Naive B cell (primary cell): ENCODE measurements at regions not wholly inside any gene's neighbourhood (a gene's known extent, or its start where the extent isn't known, plus 50 kb on each side); places are given as distances from the start of the nearest gene placed in this dataset.

ENCODE experiments used
- ATAC-seq, 2 donors: fragments of 150-1000 bp; cut with Tn5 transposase; 2 replicates each; pipeline ENCODE4 v1.10.0; 2021; ENCODE audit warnings: low read depth in 2 of 2, mild to moderate bottlenecking in 2 of 2, moderate library complexity in 2 of 2
- DNase-seq: peaks from one replicate; pipeline ENCODE4 v3.0.0; 2022
- H3K27ac Mint-ChIP-seq, 6 donors: one replicate each; pipeline ENCODE4 v1.8.0; 2020 to 2022; ENCODE audit warnings: mild to moderate bottlenecking in 6 of 6, mixed read lengths in 6 of 6, moderate library complexity in 5 of 6, inconsistent platforms in 2 of 6
- H3K27me3 Mint-ChIP-seq, 3 donors: one replicate each; pipeline ENCODE4 v1.8.0; 2021 to 2022; ENCODE audit warnings: mixed read lengths in 3 of 3, mild to moderate bottlenecking in 1 of 3
- H3K36me3 Mint-ChIP-seq, 2 donors: one replicate each; pipeline ENCODE4 v1.8.0; 2020 to 2022; ENCODE audit warnings: mixed read lengths in 2 of 2, inconsistent platforms in 1 of 2, mild to moderate bottlenecking in 1 of 2
- H3K4me1 Mint-ChIP-seq, 3 donors: one replicate each; pipeline ENCODE4 v1.8.0; 2020 to 2022; ENCODE audit warnings: mixed read lengths in 3 of 3, inconsistent platforms in 1 of 3, mild to moderate bottlenecking in 1 of 3, moderate library complexity in 1 of 3
- H3K4me3 Mint-ChIP-seq, 8 donors: one replicate each; pipeline ENCODE4 v1.8.0; 2020 to 2022; ENCODE audit warnings: mild to moderate bottlenecking in 8 of 8, mixed read lengths in 8 of 8, moderate library complexity in 8 of 8, inconsistent platforms in 2 of 8
- H3K9me3 Mint-ChIP-seq, 7 donors: one replicate each; pipeline ENCODE4 v1.8.0; 2020 to 2022; ENCODE audit warnings: mixed read lengths in 7 of 7, mild to moderate bottlenecking in 5 of 7, inconsistent platforms in 2 of 7, moderate library complexity in 1 of 7

GRCh38 chr18:30583768-30584167 lies 458.8 kb downstream of the DSC3 start:
- no peak overlapping the region for H3K27ac Mint-ChIP-seq
- no peaks in the 10 kb centered on the region for H3K36me3 Mint-ChIP-seq
- H3K4me3 Mint-ChIP-seq, result no peak overlapping the region
- no peaks in the 10 kb centered on the region for H3K27me3 Mint-ChIP-seq
- no peaks in the 10 kb centered on the region for H3K4me1 Mint-ChIP-seq
- no peak for ATAC-seq
- H3K9me3 Mint-ChIP-seq, result peaks cover 0 to 7% (median 0%) of the 10 kb centered on the region in 7 donors
- DNase-seq, result no peak

GRCh38 chr18:30582078-30582477 lies 460.5 kb downstream of the DSC3 start:
- DNase-seq (no peak), ATAC-seq (no peak)
- H3K4me1 Mint-ChIP-seq, result no peaks in the 10 kb centered on the region
- no peak overlapping the region for H3K27ac Mint-ChIP-seq
- no peaks in the 10 kb centered on the region for H3K27me3 Mint-ChIP-seq
- H3K9me3 Mint-ChIP-seq, result peaks cover 0 to 4% (median 0%) of the 10 kb centered on the region in 7 donors
- no peak overlapping the region for H3K4me3 Mint-ChIP-seq
- H3K36me3 Mint-ChIP-seq, result no peaks in the 10 kb centered on the region

DNA sequence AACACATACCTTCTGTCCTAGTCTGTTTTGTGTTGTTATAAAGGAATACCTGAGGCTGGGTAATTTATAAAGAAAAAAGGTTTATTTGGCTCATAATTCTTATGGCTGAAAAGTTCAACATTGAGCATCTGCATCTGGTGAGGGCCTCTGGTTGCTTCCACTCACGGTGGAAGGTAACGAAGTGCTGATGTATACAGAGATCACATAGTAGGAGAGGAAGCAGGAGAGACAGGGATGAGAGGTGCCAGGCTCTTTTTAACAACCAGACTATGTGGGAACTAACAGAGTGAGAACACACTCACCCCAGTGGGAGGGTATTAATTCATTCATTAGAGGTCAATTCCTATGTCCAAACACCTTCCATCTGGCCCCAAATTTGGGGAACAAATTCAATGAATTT lies 463.8 kb downstream of the DSC3 start:
- Mint-ChIP-seq H3K4me3 (no peak overlapping the region), H3K27me3 (no peaks in the 10 kb centered on the region), H3K9me3 (peaks cover 0 to 4% (median 0%) of the 10 kb centered on the region in 7 donors), H3K4me1 (no peaks in the 10 kb centered on the region), H3K27ac (no peak overlapping the region), H3K36me3 (no peaks in the 10 kb centered on the region)
- DNase-seq (no peak), ATAC-seq (no peak)

- Mint-ChIP-seq H3K9me3 (peaks cover 0 to 4% (median 0%) of the 10 kb centered on the region in 7 donors), H3K36me3 (no peaks in the 10 kb centered on the region), H3K27ac (no peak overlapping the region), H3K4me3 (no peak overlapping the region), H3K4me1 (no peaks in the 10 kb centered on the region), H3K27me3 (no peaks in the 10 kb centered on the region)
- no peak for ATAC-seq
- DNase-seq, result no peak
These were observed 470.3 kb downstream of the DSC3 start for GRCh38 chr18:30572214-30572613.

DNA sequence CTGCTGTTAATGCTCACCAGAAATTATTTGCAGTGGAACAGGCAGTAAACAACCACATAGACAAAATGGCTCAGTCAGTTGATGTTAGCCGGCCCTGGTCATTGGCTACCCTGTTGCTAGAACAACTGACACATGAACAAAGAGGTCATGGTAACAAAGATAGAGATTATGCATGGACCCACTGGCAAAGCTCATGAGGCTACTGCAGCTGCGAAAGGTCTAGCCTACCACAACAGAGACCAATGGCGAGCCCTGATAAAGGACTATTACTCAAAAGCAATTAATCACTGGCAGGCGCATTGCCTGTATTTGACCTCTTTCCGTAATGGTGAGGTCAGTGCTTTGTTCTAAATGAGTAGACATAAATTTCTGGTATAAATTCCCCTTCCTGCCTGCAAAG lies 474.2 kb downstream of the DSC3 start:
- no peak for ATAC-seq
- Mint-ChIP-seq H3K27me3 (no peaks in the 10 kb centered on the region), H3K4me3 (no peak overlapping the region), H3K27ac (no peak overlapping the region), H3K9me3 (peaks cover 0 to 8% (median 0%) of the 10 kb centered on the region in 7 donors), H3K4me1 (no peaks in the 10 kb centered on the region), H3K36me3 (no peaks in the 10 kb centered on the region)
- DNase-seq, result no peak

DNA sequence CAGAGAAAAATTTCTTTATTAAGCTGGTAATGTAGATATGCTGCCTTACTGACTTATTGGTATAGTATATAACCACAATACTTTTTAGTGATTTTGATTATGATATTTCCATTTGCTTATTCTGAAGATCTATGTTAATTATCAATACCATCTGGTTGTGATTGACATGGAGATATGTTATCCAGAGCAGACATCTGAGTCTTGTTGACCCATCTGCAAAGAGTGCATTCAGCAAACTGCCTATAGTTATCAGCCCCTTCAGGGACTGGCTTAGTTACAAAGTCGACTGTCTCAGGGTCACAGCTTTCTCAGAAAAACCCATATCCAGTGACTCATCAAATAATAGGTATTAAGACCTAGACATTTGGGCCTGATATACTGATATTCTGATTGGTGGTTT lies 475.7 kb downstream of the DSC3 start:
- no peaks in the 10 kb centered on the region for H3K4me1 Mint-ChIP-seq
- no peaks in the 10 kb centered on the region for H3K27me3 Mint-ChIP-seq
- H3K27ac Mint-ChIP-seq, result no peak overlapping the region
- no peaks in the 10 kb centered on the region for H3K36me3 Mint-ChIP-seq
- no peak for DNase-seq
- no peak for ATAC-seq
- peak overlapping the region in 1 of 8 donors; percentile 56 for H3K4me3 Mint-ChIP-seq
- H3K9me3 Mint-ChIP-seq, result peaks cover 0 to 8% (median 0%) of the 10 kb centered on the region in 7 donors

- ATAC-seq, result no peak
- no peaks in the 10 kb centered on the region for H3K4me1 Mint-ChIP-seq
- no peak for DNase-seq
- H3K36me3 Mint-ChIP-seq, result no peaks in the 10 kb centered on the region
- H3K27ac Mint-ChIP-seq, result no peak overlapping the region
- H3K9me3 Mint-ChIP-seq, result peaks cover 0 to 9% (median 0%) of the 10 kb centered on the region in 7 donors
- no peak overlapping the region for H3K4me3 Mint-ChIP-seq
- H3K27me3 Mint-ChIP-seq, result no peaks in the 10 kb centered on the region
These were observed 480.3 kb downstream of the DSC3 start for GRCh38 chr18:30562231-30562630.

GRCh38 chr18:30556112-30556511 lies 486.4 kb downstream of the DSC3 start:
- no peaks in the 10 kb centered on the region for H3K27me3 Mint-ChIP-seq
- DNase-seq (no peak), ATAC-seq (no peak)
- H3K9me3 Mint-ChIP-seq, result peaks cover 0 to 9% (median 2%) of the 10 kb centered on the region in 7 donors
- no peaks in the 10 kb centered on the region for H3K4me1 Mint-ChIP-seq
- H3K27ac Mint-ChIP-seq, result no peak overlapping the region
- no peak overlapping the region for H3K4me3 Mint-ChIP-seq
- H3K36me3 Mint-ChIP-seq, result no peaks in the 10 kb centered on the region

DNA sequence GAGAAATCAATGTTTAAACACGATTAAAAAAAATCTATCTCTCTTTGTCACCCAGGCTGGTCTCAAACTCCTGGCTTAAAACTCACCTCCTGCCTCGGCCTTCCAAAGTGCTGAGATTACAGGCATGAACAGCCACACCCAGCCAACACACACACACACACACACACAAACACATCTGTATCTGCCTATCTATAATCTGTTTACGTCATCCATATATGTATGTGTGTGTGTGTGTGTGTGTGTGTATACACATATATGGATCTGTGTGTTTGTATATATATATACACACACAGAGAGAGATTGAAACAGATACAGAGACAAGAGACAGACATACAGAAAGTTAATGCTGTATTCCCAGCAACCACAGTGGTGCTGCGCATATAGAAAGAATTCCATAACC lies 497.1 kb downstream of the DSC3 start:
- no peaks in the 10 kb centered on the region for H3K36me3 Mint-ChIP-seq
- H3K9me3 Mint-ChIP-seq, result no peaks in the 10 kb centered on the region
- no peak overlapping the region for H3K27ac Mint-ChIP-seq

GRCh38 chr18:30544141-30544540 lies 498.4 kb downstream of the DSC3 start:
- Mint-ChIP-seq H3K4me1 (no peaks in the 10 kb centered on the region), H3K36me3 (no peaks in the 10 kb centered on the region), H3K4me3 (no peak overlapping the region), H3K27me3 (no peaks in the 10 kb centered on the region), H3K9me3 (no peaks in the 10 kb centered on the region), H3K27ac (no peak overlapping the region)
- DNase-seq (no peak), ATAC-seq (no peak)

More for the DNA sequence above, 497.1 kb downstream of the DSC3 start:
- DNase-seq, result no peak
- Mint-ChIP-seq H3K4me1 (no peaks in the 10 kb centered on the region), H3K27me3 (no peaks in the 10 kb centered on the region), H3K4me3 (no peak overlapping the region)
- no peak for ATAC-seq

- H3K4me1 Mint-ChIP-seq, result no peaks in the 10 kb centered on the region
- H3K27me3 Mint-ChIP-seq, result no peaks in the 10 kb centered on the region
- H3K36me3 Mint-ChIP-seq, result no peaks in the 10 kb centered on the region
- H3K27ac Mint-ChIP-seq, result no peak overlapping the region
- peaks cover 0 to 2% (median 0%) of the 10 kb centered on the region in 7 donors for H3K9me3 Mint-ChIP-seq
- DNase-seq (no peak), ATAC-seq (no peak)
- no peak overlapping the region for H3K4me3 Mint-ChIP-seq
These were observed 508.8 kb downstream of the DSC3 start for GRCh38 chr18:30533716-30534115.

- peaks cover 0 to 3% (median 0%) of the 10 kb centered on the region in 7 donors for H3K9me3 Mint-ChIP-seq
- H3K27ac Mint-ChIP-seq, result no peak overlapping the region
These were observed 514.6 kb downstream of the DSC3 start for GRCh38 chr18:30527917-30528316.

GRCh38 chr18:30527226-30527625 lies 515.3 kb downstream of the DSC3 start:
- Mint-ChIP-seq H3K4me3 (no peak overlapping the region), H3K36me3 (no peaks in the 10 kb centered on the region), H3K4me1 (no peaks in the 10 kb centered on the region), H3K27ac (no peak overlapping the region), H3K9me3 (peaks cover 0 to 3% (median 0%) of the 10 kb centered on the region in 7 donors), H3K27me3 (no peaks in the 10 kb centered on the region)
- no peak for DNase-seq
- ATAC-seq, result no peak

More at GRCh38 chr18:30527917-30528316, 514.6 kb downstream of the DSC3 start:
- no peaks in the 10 kb centered on the region for H3K36me3 Mint-ChIP-seq
- ATAC-seq (no peak), DNase-seq (no peak)
- no peaks in the 10 kb centered on the region for H3K27me3 Mint-ChIP-seq
- H3K4me3 Mint-ChIP-seq, result no peak overlapping the region
- no peaks in the 10 kb centered on the region for H3K4me1 Mint-ChIP-seq

DNA sequence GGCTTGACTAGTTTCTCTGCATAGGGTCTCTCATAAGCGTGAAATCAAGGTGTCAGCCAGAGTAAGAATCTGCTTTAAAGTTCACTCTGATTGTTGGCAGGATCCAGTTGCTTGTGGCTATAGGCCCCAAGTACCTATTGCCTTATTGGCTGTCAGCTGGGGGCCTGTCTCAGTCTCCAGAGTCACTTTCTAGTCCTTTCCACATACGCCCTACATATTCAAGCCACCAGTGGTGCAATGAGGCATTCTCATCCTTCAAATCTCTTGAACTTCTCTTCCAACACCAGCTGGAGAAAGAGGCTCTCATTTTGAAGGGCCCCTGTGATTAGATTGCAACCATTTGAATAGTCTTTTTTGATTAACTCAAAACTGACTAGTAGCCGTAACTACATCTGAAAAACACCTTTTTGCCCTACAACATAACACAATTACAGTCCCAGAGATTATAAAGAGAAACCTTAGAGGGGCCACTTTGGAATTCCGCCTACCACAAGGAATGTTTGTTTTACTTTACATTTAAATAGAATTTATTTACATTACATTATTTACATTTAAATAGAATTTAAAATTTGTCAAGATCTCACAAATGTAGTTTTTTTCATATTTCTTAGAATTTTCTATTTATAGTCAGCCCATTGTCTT lies 520.1 kb downstream of the DSC3 start:
- ATAC-seq, result no peak
- Mint-ChIP-seq H3K27me3 (no peaks in the 10 kb centered on the region), H3K9me3 (peaks cover 0 to 3% (median 0%) of the 10 kb centered on the region in 7 donors), H3K36me3 (no peaks in the 10 kb centered on the region), H3K27ac (no peak overlapping the region), H3K4me1 (no peaks in the 10 kb centered on the region), H3K4me3 (no peak overlapping the region)
- no peak for DNase-seq

- no peak for DNase-seq
These were observed 528.5 kb downstream of the DSC3 start for GRCh38 chr18:30514059-30514458.

More at GRCh38 chr18:30514059-30514458, 528.5 kb downstream of the DSC3 start:
- Mint-ChIP-seq H3K36me3 (no peaks in the 10 kb centered on the region), H3K27me3 (no peaks in the 10 kb centered on the region), H3K4me1 (no peaks in the 10 kb centered on the region), H3K9me3 (peaks cover 0 to 6% (median 0%) of the 10 kb centered on the region in 7 donors), H3K4me3 (no peak overlapping the region), H3K27ac (no peak overlapping the region)
- no peak for ATAC-seq
